Breast epithelium (tissue), 4 donors: ENCODE measurements at regions not wholly inside any gene's neighbourhood (a gene's known extent, or its start where the extent isn't known, plus 50 kb on each side); places are given as distances from the start of the nearest gene placed in this dataset.

ENCODE experiments used
- DNase-seq, 2 donors: peaks; one replicate each; pipeline ENCODE4 v3.0.0-alpha.2; 2019; ENCODE audit warnings: low spot score in 2 of 2
- H3K27ac ChIP-seq, 2 donors: fragments of 200-600 bp; sonication (generic) in 1 of 2; one replicate each; pipeline ENCODE4 v1.5.1; 2016 to 2019; ENCODE audit warnings: mild to moderate bottlenecking in 1 of 2
- H3K27me3 ChIP-seq, 2 donors: fragments of 200-600 bp; sonication (generic) in 1 of 2; one replicate each; pipeline versions ENCODE4 v1.5.1 to v1.6.0; 2017 to 2019; ENCODE audit warnings: control low read depth in 1 of 2, mild to moderate bottlenecking in 1 of 2
- H3K36me3 ChIP-seq: fragments of 200-600 bp; one replicate; pipeline ENCODE4 v1.5.1; 2019
- H3K4me1 ChIP-seq, 2 donors: fragments of 200-600 bp; sonication (generic); one replicate each; pipeline ENCODE4 v1.5.1; 2016 to 2019; ENCODE audit warnings: control low read depth in 1 of 2
- H3K4me3 ChIP-seq, 3 donors: fragments of 200-600 bp; sonication (generic); 1 replicate in 2 of 3; 2 replicates in 1 of 3; pipeline ENCODE4 v1.5.1; 2016 to 2019; ENCODE audit warnings: mild to moderate bottlenecking in 3 of 3, moderate library complexity in 2 of 3
- H3K9me3 ChIP-seq, 2 donors: fragments of 200-600 bp; sonication (generic) in 1 of 2; one replicate each; pipeline ENCODE4 v1.5.1; 2016 to 2019; ENCODE audit warnings: control low read depth in 1 of 2
- CTCF ChIP-seq, 3 donors: fragments of 450-650 bp; IDR thresholded peaks; one replicate each; pipeline ENCODE4 v1.5.1; 2016 to 2017; ENCODE audit warnings: antibody characterized with exemption in 3 of 3, mild to moderate bottlenecking in 3 of 3, moderate library complexity in 3 of 3
- POLR2A ChIP-seq: fragments of 450-650 bp; IDR thresholded peaks from one replicate; pipeline ENCODE4 v1.6.1; 2016; ENCODE audit warnings: antibody characterized with exemption, mild to moderate bottlenecking, moderate library complexity
- POLR2AphosphoS5 ChIP-seq, 3 donors: sonication (generic); formaldehyde crosslinking; IDR thresholded peaks; one replicate each; pipeline ENCODE4 v1.6.1; 2017; ENCODE audit warnings: antibody characterized with exemption in 3 of 3
- intact Hi-C: fragments of 100-400 bp; cut with DNase I; formaldehyde crosslinking; loops from one replicate; pipeline ENCODE4 v1.15.1; 2023; ENCODE audit warnings: low total_unique reads

- Histone ChIP-seq H3K27me3 (no peaks in the 10 kb centered on the region), H3K9me3 (peaks cover 5 to 9% of the 10 kb centered on the region in 2 donors), H3K36me3 (no peaks in the 10 kb centered on the region), H3K27ac (no peak overlapping the region), H3K4me3 (no peak overlapping the region), H3K4me1 (no peaks in the 10 kb centered on the region)
- intact Hi-C loops, result no loop called here
- TF ChIP-seq CTCF (IDR thresholded peaks at IDR 0.05), result no peak
- DNase-seq, result no peak
Measured at GRCh38 chr10:6755781-6756460, 175.8 kb upstream of the PRKCQ start.

GRCh38 chr10:6753644-6754043 lies 173.6 kb upstream of the PRKCQ start:
- H3K27ac ChIP-seq, result no peak overlapping the region
- TF ChIP-seq CTCF (IDR thresholded peaks at IDR 0.05) (no peak), POLR2AphosphoS5 (IDR thresholded peaks at IDR 0.05) (no peak), POLR2A (no peak)
- no peaks in the 10 kb centered on the region for H3K27me3 ChIP-seq
- no peaks in the 10 kb centered on the region for H3K4me1 ChIP-seq
- intact Hi-C loops, result no loop called here
- DNase-seq, result no peak
- H3K9me3 ChIP-seq, result no peaks in the 10 kb centered on the region
- H3K4me3 ChIP-seq, result no peak overlapping the region
- no peaks in the 10 kb centered on the region for H3K36me3 ChIP-seq

GRCh38 chr10:6751363-6751762 lies 171.3 kb upstream of the PRKCQ start:
- no peak for DNase-seq
- H3K4me1 ChIP-seq, result no peaks in the 10 kb centered on the region
- no peaks in the 10 kb centered on the region for H3K36me3 ChIP-seq
- H3K9me3 ChIP-seq, result no peaks in the 10 kb centered on the region
- no peak overlapping the region for H3K4me3 ChIP-seq
- H3K27ac ChIP-seq, result no peak overlapping the region
- no peak for TF ChIP-seq POLR2AphosphoS5 (IDR thresholded peaks at IDR 0.05)
- intact Hi-C loops, result no loop called here
- no peaks in the 10 kb centered on the region for H3K27me3 ChIP-seq

GRCh38 chr10:6748981-6749635 lies 169.0 kb upstream of the PRKCQ start:
- H3K27ac ChIP-seq, result no peak overlapping the region
- H3K27me3 ChIP-seq, result no peaks in the 10 kb centered on the region
- H3K4me3 ChIP-seq, result no peak overlapping the region
- no peaks in the 10 kb centered on the region for H3K36me3 ChIP-seq
- TF ChIP-seq POLR2AphosphoS5 (IDR thresholded peaks at IDR 0.05) (no peak), POLR2A (no peak), CTCF (IDR thresholded peaks at IDR 0.05) (no peak)
- no peaks in the 10 kb centered on the region for H3K4me1 ChIP-seq
- no peak for DNase-seq
- H3K9me3 ChIP-seq, result no peaks in the 10 kb centered on the region
- intact Hi-C loops, result no loop called here

- Histone ChIP-seq H3K27me3 (no peaks in the 10 kb centered on the region), H3K36me3 (no peaks in the 10 kb centered on the region), H3K4me1 (no peaks in the 10 kb centered on the region), H3K9me3 (no peaks in the 10 kb centered on the region), H3K4me3 (no peak overlapping the region), H3K27ac (no peak overlapping the region)
- TF ChIP-seq POLR2AphosphoS5 (IDR thresholded peaks at IDR 0.05) (no peak), POLR2A (no peak), CTCF (IDR thresholded peaks at IDR 0.05) (no peak)
- intact Hi-C loops, result no loop called here
- no peak for DNase-seq
Measured at GRCh38 chr10:6748029-6748428, 168.0 kb upstream of the PRKCQ start.
